ENCODE measurements at regions not wholly inside any gene's neighbourhood (a gene's known extent, or its start where the extent isn't known, plus 50 kb on each side); places are given as distances from the start of the nearest gene placed in this dataset.

- TF ChIP-seq, protein P1, sequence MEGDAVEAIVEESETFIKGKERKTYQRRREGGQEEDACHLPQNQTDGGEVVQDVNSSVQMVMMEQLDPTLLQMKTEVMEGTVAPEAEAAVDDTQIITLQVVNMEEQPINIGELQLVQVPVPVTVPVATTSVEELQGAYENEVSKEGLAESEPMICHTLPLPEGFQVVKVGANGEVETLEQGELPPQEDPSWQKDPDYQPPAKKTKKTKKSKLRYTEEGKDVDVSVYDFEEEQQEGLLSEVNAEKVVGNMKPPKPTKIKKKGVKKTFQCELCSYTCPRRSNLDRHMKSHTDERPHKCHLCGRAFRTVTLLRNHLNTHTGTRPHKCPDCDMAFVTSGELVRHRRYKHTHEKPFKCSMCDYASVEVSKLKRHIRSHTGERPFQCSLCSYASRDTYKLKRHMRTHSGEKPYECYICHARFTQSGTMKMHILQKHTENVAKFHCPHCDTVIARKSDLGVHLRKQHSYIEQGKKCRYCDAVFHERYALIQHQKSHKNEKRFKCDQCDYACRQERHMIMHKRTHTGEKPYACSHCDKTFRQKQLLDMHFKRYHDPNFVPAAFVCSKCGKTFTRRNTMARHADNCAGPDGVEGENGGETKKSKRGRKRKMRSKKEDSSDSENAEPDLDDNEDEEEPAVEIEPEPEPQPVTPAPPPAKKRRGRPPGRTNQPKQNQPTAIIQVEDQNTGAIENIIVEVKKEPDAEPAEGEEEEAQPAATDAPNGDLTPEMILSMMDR (IDR thresholded peaks at IDR 0.05 in 2 of 3, conservative IDR thresholded peaks at IDR 0.05 in 1 of 3; ENCODE audit: insufficient read depth in 2 of 3, low read depth in 1 of 3, low read length in 3 of 3) = no peak
- TF ChIP-seq ZNF146 (CRISPR knock-in tag; IDR thresholded peaks at IDR 0.05; ENCODE audit: unreplicated experiment) (no peak), RBM14 (IDR thresholded peaks at IDR 0.05; ENCODE audit: borderline replicate concordance, insufficient read depth, low read depth, low read length) (no peak), HDGF (IDR thresholded peaks at IDR 0.05) (no peak), NFYB (IDR thresholded peaks at IDR 0.05; ENCODE audit: extremely low read depth, insufficient read length) (no peak), ZNF140 (CRISPR knock-in tag; IDR thresholded peaks at IDR 0.05) (no peak), TCF3 (CRISPR knock-in tag; IDR thresholded peaks at IDR 0.05) (no peak), MTA1 (IDR thresholded peaks at IDR 0.05; ENCODE audit: borderline replicate concordance) (no peak), YY1 (IDR thresholded peaks at IDR 0.05; ENCODE audit: borderline replicate concordance in 1 of 3, control insufficient read depth in 1 of 3, extremely low read depth in 1 of 3, insufficient read depth in 3 of 3, insufficient read length in 1 of 3, insufficient replicate concordance in 2 of 3, low read depth in 1 of 3, low read length in 2 of 3) (no peak)
- TF ChIP-seq, protein P2, sequence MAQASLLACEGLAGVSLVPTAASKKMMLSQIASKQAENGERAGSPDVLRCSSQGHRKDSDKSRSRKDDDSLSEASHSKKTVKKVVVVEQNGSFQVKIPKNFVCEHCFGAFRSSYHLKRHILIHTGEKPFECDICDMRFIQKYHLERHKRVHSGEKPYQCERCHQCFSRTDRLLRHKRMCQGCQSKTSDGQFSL (CRISPR knock-in tag; IDR thresholded peaks at IDR 0.05) = no peak
- TF ChIP-seq, protein P2 (tag; IDR thresholded peaks at IDR 0.05) = no peak
- TF ChIP-seq, protein P3, sequence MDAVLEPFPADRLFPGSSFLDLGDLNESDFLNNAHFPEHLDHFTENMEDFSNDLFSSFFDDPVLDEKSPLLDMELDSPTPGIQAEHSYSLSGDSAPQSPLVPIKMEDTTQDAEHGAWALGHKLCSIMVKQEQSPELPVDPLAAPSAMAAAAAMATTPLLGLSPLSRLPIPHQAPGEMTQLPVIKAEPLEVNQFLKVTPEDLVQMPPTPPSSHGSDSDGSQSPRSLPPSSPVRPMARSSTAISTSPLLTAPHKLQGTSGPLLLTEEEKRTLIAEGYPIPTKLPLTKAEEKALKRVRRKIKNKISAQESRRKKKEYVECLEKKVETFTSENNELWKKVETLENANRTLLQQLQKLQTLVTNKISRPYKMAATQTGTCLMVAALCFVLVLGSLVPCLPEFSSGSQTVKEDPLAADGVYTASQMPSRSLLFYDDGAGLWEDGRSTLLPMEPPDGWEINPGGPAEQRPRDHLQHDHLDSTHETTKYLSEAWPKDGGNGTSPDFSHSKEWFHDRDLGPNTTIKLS (IDR thresholded peaks at IDR 0.05; ENCODE audit: borderline replicate concordance, low read depth) = no peak
These were observed 228.3 kb upstream of the TPK1 start for GRCh38 chr7:145064114-145064513.

All from K562 (cell line).